Lung (tissue), 11 donors: ENCODE measurements at regions not wholly inside any gene's neighbourhood (a gene's known extent, or its start where the extent isn't known, plus 50 kb on each side); places are given as distances from the start of the nearest gene placed in this dataset.

Experiments used
- ATAC-seq: fragments of 200-7000 bp; cut with Tn5 transposase; one replicate; pipeline ENCODE4 v1.9.1; 2020; ENCODE audit warnings: moderate number of reproducible peaks; ENCODE audit not compliant: insufficient read depth, low FRiP score
- DNase-seq, 3 donors: peaks; one replicate each; pipeline ENCODE4 v3.0.0-alpha.2; 2013 to 2017
- H3K27ac ChIP-seq, 2 donors: one replicate each; pipeline ENCODE4 v1.5.1; 2013; ENCODE audit warnings: mild to moderate bottlenecking in 2 of 2, moderate library complexity in 2 of 2, control low read depth in 1 of 2, inconsistent platforms in 1 of 2, low read depth in 1 of 2, low read length in 1 of 2
- H3K27me3 ChIP-seq, 3 donors: one replicate each; pipeline ENCODE4 v1.5.1; 2013; ENCODE audit warnings: low read length in 2 of 3; ENCODE audit not compliant: control insufficient read depth in 3 of 3, insufficient read depth in 3 of 3
- H3K36me3 ChIP-seq, 4 donors: one replicate each; pipeline ENCODE4 v1.5.1; 2013; ENCODE audit warnings: low read length in 4 of 4, mild to moderate bottlenecking in 1 of 4, moderate library complexity in 1 of 4; ENCODE audit not compliant: control insufficient read depth in 4 of 4, insufficient read depth in 4 of 4
- H3K4me1 ChIP-seq, 5 donors: one replicate each; pipeline ENCODE4 v1.5.1; 2013; ENCODE audit warnings: low read length in 5 of 5, mild to moderate bottlenecking in 2 of 5, moderate library complexity in 1 of 5; ENCODE audit not compliant: control insufficient read depth in 5 of 5, insufficient read depth in 5 of 5
- H3K4me3 ChIP-seq: one replicate; pipeline ENCODE4 v1.5.1; 2013; ENCODE audit warnings: mild to moderate bottlenecking, control low read depth, moderate library complexity
- H3K9ac ChIP-seq, 2 donors: one replicate each; pipeline ENCODE4 v1.5.1; 2013; ENCODE audit warnings: low read length in 2 of 2, control low read depth in 1 of 2; ENCODE audit not compliant: insufficient read depth in 1 of 2
- H3K9me3 ChIP-seq, 4 donors: one replicate each; pipeline ENCODE4 v1.5.1; 2013; ENCODE audit warnings: low read length in 3 of 4, mild to moderate bottlenecking in 1 of 4, moderate library complexity in 1 of 4; ENCODE audit not compliant: control insufficient read depth in 4 of 4, insufficient read depth in 3 of 4
- WGBS, 2 donors: extraction: QIAGEN DNeasy Blood & Tissue Kit; methylation state at CpG; one replicate each; pipeline ENCODE4 v1.1.7; 2013; 5-methylcytosine and 5-hydroxymethylcytosine counted together
- TF ChIP-seq, protein P1 (sequence below): IDR thresholded peaks from 2 replicates; pipeline ENCODE4 v1.5.1; 2012; ENCODE audit warnings: mild to moderate bottlenecking; ENCODE audit errors: control extremely low read depth, extremely low read depth
- donor health status: control.
- donor health status: control.
- donor health status: Bipolar disorder and iron deficiency.
- donor health status: healthy.
- donor health status: DM: yes; HTN: yes; CAD: no.

GRCh38 chr4:124083711-124084110, 628.8 kb downstream of the ANKRD50 start:
- H3K9me3 ChIP-seq: peaks cover 0 to 5% (median 0%) of the 10 kb centered on the region in 4 donors
- H3K9ac ChIP-seq: no peak overlapping the region
- 64% methylated on average over 4 of the region's 4 CpGs for WGBS, 2 donors
- H3K4me3 ChIP-seq: no peak overlapping the region
- TF ChIP-seq, protein P1, sequence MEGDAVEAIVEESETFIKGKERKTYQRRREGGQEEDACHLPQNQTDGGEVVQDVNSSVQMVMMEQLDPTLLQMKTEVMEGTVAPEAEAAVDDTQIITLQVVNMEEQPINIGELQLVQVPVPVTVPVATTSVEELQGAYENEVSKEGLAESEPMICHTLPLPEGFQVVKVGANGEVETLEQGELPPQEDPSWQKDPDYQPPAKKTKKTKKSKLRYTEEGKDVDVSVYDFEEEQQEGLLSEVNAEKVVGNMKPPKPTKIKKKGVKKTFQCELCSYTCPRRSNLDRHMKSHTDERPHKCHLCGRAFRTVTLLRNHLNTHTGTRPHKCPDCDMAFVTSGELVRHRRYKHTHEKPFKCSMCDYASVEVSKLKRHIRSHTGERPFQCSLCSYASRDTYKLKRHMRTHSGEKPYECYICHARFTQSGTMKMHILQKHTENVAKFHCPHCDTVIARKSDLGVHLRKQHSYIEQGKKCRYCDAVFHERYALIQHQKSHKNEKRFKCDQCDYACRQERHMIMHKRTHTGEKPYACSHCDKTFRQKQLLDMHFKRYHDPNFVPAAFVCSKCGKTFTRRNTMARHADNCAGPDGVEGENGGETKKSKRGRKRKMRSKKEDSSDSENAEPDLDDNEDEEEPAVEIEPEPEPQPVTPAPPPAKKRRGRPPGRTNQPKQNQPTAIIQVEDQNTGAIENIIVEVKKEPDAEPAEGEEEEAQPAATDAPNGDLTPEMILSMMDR: no peak
- DNase-seq (no peak), ATAC-seq (no peak)
- H3K27me3 ChIP-seq: no peaks in the 10 kb centered on the region
- no peak overlapping the region for H3K27ac ChIP-seq
- no peaks in the 10 kb centered on the region for H3K36me3 ChIP-seq
- H3K4me1 ChIP-seq: peaks cover 0 to 4% (median 0%) of the 10 kb centered on the region in 5 donors

DNA sequence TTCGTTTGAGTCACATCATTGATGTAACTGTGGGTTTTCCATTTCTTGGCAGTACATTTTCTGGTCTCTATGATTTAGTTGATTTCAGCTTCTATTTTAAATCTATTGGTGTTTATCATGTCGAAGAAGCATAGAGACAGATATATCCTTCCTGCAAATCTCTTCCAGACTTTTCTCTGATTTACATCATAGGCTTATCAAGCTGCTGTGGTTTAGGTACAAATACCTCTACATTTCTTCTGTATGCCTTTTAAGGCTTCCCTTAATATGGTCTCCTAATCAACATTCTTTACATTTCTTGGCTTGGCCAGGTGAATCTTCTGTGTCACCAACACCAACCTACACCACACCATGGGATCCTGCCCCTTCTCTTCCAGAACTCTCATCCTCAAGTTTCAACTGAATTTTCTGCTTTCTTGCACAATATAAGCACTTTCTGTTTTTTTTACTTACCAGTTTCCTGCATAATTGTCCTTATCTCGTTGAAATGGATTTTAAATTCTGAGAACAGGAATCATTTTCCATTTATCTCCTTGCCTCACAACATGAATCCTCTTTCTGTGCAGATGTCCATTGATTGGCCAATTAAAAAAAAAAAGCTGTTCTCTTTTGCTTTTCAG, 626.9 kb downstream of the ANKRD50 start:
- ATAC-seq (no peak), DNase-seq (peak in 2 of 3 donors; percentile 15 to 34)
- 56 to 58% methylated on average over 3 of the region's 3 CpGs for WGBS, 2 donors
- Histone ChIP-seq H3K27ac (peak overlapping the region in 1 of 2 donors; percentile 9), H3K27me3 (no peaks in the 10 kb centered on the region), H3K4me1 (peaks cover 0 to 4% (median 0%) of the 10 kb centered on the region in 5 donors), H3K9me3 (peaks cover 0 to under 1% (median 0%) of the 10 kb centered on the region in 4 donors), H3K4me3 (no peak overlapping the region), H3K36me3 (no peaks in the 10 kb centered on the region), H3K9ac (no peak overlapping the region)
- TF ChIP-seq, protein P1: no peak

GRCh38 chr4:124090021-124090420, 622.5 kb downstream of the ANKRD50 start:
- DNase-seq: no peak
- ATAC-seq: no peak
- H3K4me3 ChIP-seq: no peak overlapping the region
- no peaks in the 10 kb centered on the region for H3K27me3 ChIP-seq
- 89 to 94% methylated on average over 8 of the region's 8 CpGs for WGBS, 2 donors
- H3K36me3 ChIP-seq: no peaks in the 10 kb centered on the region
- H3K27ac ChIP-seq: no peak overlapping the region
- TF ChIP-seq, protein P1: no peak
- peaks cover 0 to 7% (median 0%) of the 10 kb centered on the region in 5 donors for H3K4me1 ChIP-seq
- no peaks in the 10 kb centered on the region for H3K9me3 ChIP-seq
- H3K9ac ChIP-seq: no peak overlapping the region

GRCh38 chr4:124092101-124092500, 620.4 kb downstream of the ANKRD50 start:
- Histone ChIP-seq H3K4me1 (peaks cover 0 to 4% (median 0%) of the 10 kb centered on the region in 5 donors), H3K36me3 (no peaks in the 10 kb centered on the region)

More at GRCh38 chr4:124092101-124092500, 620.4 kb downstream of the ANKRD50 start:
- TF ChIP-seq, protein P1: no peak
- DNase-seq (no peak), ATAC-seq (no peak)
- Histone ChIP-seq H3K9ac (no peak overlapping the region), H3K27ac (no peak overlapping the region), H3K27me3 (no peaks in the 10 kb centered on the region), H3K9me3 (no peaks in the 10 kb centered on the region), H3K4me3 (no peak overlapping the region)
